ENCODE measurements at regions not wholly inside any gene's neighbourhood (a gene's known extent, or its start where the extent isn't known, plus 50 kb on each side); places are given as distances from the start of the nearest gene placed in this dataset.
A peak's percentile ranks its signal among the peaks of the same experiment; 100 is the strongest.

- DNase-seq (ENCODE audit: low spot score) = no peak
Measured at GRCh38 chr14:51478175-51478621, 173.5 kb upstream of the FRMD6 start.

DNA sequence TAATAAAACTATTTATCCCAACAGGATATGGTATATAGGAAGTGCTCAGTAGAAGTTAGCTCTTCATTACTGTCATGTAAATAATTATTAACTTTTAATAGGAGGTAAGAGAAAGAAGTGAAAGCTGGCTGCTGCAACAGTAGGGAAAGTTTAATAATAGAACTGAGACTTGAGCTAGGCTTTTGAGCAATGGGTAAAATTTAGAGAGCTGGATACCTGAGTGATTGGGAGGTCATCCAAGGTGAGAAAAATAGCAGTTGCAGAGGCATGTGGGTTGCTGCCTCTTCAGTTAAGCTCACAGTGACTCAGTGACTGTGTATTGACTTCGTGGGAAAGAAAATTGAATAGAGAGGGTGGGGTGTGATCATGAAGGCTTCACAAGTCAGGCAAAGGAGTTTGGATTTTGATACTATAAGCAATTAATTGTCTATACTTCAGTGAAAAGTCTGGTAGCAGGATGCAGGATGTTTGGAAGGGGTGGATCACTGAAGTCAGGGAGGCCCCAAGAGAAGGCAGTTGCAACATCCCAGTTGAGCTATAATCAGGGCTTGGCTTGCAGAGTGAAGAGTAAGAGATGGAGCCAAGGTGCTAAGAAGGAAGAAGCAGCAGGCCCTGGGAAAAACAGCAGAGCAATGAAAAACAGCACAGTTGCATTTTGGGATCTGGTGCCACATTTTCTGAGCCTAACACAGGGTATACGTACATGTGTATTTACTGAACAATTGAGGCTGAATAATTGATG, 172.0 kb upstream of the FRMD6 start:
- no peak for DNase-seq (ENCODE audit: low spot score)

- no peak for DNase-seq (ENCODE audit: low spot score)
Measured at GRCh38 chr14:51481643-51482042, 170.1 kb upstream of the FRMD6 start.

GRCh38 chr14:51482102-51482501, 169.6 kb upstream of the FRMD6 start:
- DNase-seq (ENCODE audit: low spot score) = no peak

GRCh38 chr14:51484485-51484884, 167.2 kb upstream of the FRMD6 start:
- no peak for DNase-seq (ENCODE audit: low spot score)

DNA sequence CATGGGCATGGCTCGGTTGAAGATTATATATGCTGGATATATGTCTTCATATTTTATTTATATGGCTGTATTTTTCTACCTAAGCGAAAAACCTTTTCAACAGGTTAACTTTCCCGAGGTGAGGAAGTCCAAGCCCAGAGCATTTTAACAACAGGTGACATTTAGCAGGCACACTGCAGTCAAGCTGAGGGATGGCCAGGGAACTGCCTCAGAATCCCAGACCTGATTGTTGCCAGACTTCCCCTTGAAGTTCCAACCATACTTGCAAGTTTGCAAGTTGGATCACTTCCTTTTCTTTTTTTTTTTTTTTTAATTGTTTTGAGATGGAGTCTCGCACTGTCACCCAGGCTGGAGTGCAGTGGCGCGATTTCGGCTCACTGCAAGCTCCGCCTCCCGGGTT, 166.0 kb upstream of the FRMD6 start:
- DNase-seq (ENCODE audit: low spot score) = no peak

GRCh38 chr14:51487848-51488247, 163.9 kb upstream of the FRMD6 start:
- no peak for DNase-seq (ENCODE audit: low spot score)

DNA sequence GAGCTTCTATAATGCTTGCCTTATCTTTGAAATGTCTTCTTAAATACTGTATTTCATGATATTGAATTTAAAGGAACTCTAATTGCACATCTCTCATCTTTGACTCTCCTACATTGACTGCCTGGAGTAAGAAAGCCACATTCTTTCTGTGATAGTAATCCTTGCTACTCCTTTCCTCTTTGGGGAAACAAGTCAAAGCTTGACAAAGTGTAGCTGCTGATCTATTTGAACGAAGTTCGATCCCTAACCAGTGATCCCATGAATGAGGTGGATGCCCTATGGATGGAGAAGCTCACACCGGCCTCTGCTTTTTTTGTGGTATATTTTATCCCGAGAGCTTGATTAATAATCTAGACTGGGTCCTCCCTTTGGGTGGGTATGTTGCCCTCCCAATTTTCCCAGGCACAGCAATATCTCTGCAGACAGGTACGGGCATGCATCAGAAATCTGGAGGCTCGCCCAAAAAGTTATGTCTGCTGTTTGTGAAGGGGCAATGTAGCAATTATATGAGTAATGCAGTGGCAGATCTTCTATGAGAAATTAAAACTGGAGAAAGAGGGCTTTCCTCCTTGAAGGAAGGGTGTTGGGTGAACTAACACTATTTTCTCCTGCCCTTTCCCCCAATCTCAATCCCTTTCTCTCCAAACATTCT, 163.0 kb upstream of the FRMD6 start:
- no peak for DNase-seq (ENCODE audit: low spot score)

DNA sequence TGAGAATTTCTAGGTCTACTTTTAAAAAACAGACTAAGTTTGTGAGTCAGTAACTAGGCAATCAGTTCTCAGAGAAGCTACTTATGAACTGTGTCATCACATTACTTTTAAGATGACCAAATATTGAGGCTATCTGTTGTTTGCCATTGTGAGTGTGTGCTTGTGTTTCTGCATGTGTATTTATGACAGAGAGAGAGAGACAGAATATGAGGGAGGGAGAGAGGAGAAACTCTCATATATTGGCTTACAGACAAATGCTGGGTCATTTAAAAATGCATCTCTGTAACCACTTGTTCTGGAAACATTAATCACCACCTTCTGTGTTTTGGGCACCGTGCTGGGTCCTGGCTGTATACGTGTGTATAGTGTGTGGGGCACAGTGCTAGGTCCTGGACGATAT, 161.5 kb upstream of the FRMD6 start:
- no peak for DNase-seq (ENCODE audit: low spot score)

DNA sequence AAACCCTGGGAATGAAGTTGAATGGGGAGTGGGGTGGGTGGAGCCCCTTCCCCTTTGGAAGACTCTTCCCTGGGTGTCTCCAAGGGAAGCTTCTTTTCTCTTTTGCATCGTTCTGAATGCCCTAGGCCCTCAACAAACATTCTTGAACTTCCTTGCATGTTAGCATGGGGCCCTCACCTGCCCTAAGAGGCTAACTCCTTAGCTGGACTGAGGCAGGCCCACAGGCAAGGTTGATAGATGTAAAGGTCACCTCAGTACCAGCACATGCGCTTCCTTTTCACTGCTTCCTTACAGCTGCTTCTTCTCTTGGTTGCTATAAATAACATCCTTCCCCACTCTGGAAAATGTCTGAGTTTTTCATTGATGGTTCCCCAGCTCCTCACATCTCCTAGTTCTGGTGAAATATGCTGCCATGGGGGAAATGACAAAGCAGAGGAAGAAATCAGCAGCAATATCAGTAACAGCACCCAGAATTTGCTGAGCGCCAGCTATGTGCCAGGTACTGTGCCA, 160.6 kb upstream of the FRMD6 start:
- DNase-seq (ENCODE audit: low spot score) = no peak

DNA sequence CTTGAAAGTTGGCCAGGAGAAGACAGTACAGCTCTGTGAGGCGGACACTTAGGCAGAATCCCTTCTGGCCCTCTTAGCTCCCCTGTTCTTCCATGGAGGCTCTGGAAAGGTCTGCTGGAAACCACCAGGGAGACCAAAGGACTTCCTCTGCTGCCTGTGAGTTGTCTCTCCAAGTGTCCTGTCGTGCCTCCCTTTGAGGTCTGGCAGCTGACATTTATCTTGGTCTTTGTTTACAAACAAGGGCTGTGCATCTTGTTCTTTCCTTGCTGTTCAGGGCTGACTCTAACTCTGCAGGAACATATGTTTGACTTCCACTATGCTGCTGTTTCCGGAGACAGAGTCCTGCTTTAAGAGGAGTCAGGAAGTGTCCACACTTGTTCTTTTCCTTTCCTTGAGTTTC, 159.9 kb upstream of the FRMD6 start:
- DNase-seq (ENCODE audit: low spot score) = no peak

DNA sequence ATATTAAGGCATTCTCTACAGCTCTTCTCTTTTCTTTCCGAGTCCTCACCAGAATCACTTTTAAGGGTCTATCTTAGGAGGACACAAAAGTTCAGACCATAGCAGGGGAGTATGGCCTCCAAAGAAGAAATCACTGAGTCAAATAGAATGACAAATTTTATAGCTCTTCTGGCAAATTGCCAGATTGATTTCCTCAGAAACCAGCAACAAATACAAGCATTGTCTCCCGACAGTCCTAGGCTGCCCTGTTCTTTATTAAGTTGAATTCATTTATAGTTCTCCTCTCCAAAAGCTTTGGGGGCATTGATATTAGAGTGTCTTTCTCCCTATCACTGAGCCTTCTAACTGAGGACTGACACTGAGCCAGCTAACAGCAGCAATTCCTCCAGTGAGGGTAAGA, 156.4 kb upstream of the FRMD6 start:
- DNase-seq (ENCODE audit: low spot score) = peak; percentile 65

DNA sequence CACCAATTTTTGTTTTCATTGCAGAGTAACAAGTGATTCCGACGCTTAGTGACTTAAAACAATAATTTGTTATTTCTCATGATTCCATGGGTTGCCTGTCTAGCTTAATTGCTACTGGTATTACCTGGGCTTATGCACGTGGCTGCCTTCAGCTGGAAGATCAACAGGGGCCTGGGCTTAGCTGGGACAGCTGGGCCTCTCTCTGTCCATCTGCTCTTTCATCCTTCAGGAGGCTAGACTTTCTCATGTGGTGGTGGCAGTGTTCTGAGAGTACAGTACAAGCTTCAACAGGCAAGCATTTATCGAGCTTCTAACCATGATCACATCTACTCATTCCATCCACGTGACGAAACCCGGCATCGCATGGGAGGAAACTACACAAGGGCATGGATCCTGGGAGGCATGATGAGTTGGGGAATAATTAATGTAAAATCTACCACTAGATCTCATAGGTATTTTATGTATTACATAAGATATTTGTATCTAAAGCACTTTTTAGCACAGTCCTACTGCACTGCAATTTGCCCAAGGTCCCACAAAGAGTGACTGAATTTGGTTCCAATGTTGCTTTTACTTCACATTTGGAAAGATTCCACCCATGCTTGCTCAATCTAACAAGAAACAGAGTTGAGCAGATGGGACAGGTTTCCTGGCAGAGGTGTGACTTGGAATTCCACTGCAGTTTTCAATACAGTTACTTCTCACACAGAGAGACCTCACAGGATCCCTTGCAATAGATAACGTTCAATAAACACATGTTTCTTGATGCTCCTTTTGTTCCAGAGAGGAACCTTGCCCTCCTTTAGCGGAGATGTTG, 153.1 kb upstream of the FRMD6 start:
- DNase-seq (ENCODE audit: low spot score) = no peak

DNA sequence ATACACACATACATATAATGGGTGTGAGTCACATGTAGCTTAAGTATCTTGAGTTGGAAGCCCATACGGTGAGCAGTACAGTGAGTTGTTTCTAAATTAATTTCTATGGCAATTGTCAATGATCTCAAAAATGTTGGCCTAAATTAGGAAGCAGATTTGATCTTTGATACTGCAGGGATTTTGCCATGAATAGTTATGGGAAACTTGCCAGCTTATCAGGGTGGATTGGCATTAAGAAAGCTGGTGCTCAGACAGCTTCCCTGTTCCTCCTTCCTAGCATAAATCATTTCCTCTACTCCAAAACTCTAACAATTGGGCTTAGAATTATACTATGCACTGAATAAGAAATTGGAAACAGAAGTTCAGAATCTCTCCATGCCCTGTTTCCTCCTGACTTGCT, 150.9 kb upstream of the FRMD6 start:
- DNase-seq (ENCODE audit: low spot score) = no peak

DNA sequence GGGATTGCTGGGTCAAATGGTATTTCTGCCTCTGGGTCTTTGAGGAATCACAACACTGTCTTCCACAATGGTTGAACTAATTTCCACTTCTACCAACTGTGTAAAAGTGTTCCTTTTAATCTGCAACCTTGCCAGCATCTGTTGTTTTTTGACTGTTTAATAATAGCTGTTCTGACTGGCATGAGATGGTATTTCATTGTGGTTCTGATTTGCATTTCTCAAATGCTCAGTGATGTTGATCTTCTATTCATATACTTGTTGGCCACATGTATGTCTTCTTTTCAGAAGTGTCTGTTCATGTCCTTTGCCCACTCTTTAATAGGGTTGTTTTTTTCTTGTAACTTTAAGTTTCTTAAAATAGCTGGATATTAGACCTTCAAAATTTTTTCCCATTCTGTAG, 150.0 kb upstream of the FRMD6 start:
- no peak for DNase-seq (ENCODE audit: low spot score)

GRCh38 chr14:51504669-51505068, 147.0 kb upstream of the FRMD6 start:
- no peak for DNase-seq (ENCODE audit: low spot score)

DNA sequence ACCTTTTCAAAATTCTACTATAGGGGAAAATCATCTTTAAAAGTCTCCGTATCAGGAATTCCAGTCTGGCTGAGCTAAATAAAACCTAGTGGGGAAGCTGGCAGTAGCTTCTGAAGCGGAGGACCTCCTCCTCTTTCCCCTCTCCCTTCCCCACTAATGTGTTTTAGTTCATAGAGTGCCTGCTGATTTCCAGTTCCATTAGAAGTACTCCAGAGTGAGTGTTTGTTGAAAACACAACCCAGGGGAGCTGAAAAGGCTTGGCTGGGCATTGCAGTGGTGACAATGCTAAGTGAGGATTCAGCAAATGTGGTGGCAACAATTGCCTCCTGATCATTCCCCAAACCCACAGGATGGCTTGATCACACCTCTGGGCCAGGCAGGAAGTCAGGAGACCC, 144.2 kb upstream of the FRMD6 start:
- DNase-seq (ENCODE audit: low spot score) = no peak

DNA sequence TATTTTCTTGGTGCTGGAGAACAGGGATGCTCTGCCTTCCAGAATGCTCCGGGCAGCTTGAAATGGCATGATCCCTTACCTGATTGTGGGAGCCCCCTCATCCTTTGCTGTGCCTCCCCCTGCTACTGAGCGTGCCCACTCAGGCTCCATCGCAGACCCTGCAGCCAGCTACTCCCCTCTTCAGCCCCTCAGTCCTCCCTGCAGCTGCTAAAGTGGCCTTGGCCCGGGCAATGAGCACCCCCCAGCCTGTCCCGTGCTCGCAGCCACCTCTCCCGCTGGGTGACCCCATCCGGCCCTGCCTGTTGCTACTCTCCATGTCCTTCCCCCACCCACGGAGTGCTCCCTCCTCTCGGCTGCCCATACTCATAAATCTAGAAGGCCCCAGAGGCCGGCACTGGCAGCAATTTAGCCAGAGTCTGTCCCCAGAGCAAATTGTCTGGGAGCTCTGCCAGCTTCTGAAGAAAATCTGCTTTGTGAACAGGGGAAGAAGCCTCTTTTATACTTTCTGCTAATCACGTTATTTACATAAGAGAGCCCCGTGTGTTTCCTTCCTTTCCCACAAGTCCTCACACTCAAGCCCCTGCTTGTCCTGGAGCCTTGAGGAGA, 143.7 kb upstream of the FRMD6 start:
- DNase-seq (ENCODE audit: low spot score) = peak; percentile 92

- no peak for DNase-seq (ENCODE audit: low spot score)
Measured at GRCh38 chr14:51511265-51511664, 140.4 kb upstream of the FRMD6 start.

DNA sequence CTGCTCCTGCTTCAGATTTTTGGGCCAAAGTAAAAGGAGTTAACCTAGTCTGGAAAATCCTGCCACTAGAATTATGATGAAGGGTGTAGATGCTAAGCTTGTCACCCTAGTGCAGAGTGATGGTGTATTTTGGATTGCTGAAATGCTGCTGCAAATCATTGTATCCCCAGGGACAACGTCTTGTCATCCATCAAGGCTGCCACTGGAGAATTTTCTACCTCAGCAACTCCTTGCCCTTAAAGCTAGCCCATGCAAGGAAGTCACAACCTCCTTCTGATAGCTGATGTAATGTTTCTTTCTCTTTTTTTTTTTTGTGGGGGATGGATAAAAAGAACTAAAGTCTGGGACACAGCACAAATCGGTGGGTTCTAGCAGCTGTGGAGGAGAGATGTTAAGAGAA, 139.4 kb upstream of the FRMD6 start:
- no peak for DNase-seq (ENCODE audit: low spot score)

DNA sequence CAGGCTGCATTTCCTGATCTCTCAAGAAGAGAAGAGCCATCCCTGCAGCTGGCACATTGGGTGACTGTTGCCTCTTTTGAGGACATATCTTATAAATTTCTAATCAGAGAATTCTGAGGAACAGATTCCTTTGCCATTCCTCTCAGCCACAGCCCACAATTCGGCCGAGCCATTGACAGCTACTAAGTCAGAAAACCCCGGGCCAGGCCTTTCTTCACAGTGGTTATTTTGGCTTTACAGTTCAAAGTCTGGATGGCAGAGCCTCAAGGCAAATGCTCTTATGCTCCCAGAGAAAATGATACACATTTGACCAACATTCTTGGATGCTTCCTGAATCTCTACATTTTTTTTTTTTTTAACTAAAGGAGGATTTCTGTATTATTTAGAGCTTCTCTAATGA, 138.4 kb upstream of the FRMD6 start:
- no peak for DNase-seq (ENCODE audit: low spot score)

- DNase-seq (ENCODE audit: low spot score) = no peak
Measured at GRCh38 chr14:51513933-51514332, 137.8 kb upstream of the FRMD6 start.

Measured in COLO829 (cell line).